ENCODE measurements at regions not wholly inside any gene's neighbourhood (a gene's known extent, or its start where the extent isn't known, plus 50 kb on each side); places are given as distances from the start of the nearest gene placed in this dataset.
"Not testable (repeated sequence)": the region's sequence is repeated elsewhere in the genome, so short reads cannot be mapped to it uniquely, and the experiment has no call there.

DNA sequence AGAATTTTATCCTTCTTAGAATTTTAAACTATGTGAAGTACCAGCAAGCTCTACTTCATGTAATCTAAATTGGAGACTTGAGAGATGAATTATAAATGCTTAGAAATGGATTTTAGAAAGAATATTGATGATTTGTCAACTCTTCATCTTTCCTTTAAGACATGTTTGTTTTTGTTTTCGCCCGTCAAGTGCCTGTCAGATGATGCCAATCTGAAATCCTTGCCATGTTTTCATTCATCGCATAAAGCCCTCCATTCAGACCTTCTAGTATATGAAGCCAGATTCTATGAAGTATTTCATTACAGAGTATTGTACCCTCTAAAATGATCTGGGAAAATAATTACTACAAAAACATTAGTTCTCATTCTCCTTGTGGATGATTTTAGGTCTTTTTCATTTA lies 223.2 kb upstream of the SOX2 start:
- Mint-ChIP-seq H3K4me1 (no peaks in the 10 kb centered on the region), H3K27ac (no peak overlapping the region), H3K36me3 (ENCODE audit: low read depth) (no peaks in the 10 kb centered on the region), H3K27me3 (ENCODE audit: low read depth, poor library complexity) (no peaks in the 10 kb centered on the region), H3K9me3 (no peaks in the 10 kb centered on the region), H3K4me3 (no peak overlapping the region)
- no peak for DNase-seq
- TF ChIP-seq, protein P1, sequence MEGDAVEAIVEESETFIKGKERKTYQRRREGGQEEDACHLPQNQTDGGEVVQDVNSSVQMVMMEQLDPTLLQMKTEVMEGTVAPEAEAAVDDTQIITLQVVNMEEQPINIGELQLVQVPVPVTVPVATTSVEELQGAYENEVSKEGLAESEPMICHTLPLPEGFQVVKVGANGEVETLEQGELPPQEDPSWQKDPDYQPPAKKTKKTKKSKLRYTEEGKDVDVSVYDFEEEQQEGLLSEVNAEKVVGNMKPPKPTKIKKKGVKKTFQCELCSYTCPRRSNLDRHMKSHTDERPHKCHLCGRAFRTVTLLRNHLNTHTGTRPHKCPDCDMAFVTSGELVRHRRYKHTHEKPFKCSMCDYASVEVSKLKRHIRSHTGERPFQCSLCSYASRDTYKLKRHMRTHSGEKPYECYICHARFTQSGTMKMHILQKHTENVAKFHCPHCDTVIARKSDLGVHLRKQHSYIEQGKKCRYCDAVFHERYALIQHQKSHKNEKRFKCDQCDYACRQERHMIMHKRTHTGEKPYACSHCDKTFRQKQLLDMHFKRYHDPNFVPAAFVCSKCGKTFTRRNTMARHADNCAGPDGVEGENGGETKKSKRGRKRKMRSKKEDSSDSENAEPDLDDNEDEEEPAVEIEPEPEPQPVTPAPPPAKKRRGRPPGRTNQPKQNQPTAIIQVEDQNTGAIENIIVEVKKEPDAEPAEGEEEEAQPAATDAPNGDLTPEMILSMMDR (IDR thresholded peaks at IDR 0.05), result no peak

DNA sequence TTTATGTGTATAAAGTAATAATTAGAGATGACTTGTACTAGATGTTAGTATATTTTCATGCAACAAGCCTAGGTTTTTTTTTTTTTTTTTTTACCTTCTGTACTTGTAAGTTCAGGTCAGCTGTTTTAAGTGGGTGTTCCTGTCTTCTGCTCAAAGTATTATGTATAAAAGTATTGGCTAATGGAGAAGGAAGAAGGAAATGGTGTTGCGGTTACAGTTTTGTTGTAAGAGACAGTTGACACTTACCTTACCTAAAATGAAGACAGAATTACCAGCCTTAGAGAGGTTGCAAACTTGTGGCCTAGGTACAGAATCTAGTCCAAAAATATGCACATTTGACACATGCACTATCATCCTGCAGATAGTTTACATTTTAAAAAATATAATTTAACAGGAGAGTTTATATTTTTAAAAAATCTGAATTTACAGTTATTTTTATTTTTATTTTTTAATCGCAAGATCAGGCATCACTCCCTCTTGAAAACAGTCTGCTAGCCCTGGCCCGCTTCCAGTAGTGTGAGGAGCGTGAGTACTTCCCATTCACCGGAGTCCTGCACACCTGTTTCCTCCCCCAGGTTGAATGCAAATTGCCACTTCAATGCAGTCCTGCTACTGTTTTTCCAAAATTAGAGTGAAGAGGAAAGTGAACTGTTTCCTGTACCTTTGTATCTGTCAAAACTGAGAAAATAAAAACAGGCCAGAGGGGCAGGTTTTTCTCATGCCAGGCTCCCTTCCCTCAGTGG lies 224.3 kb upstream of the SOX2 start:
- H3K9me3 Mint-ChIP-seq, result no peaks in the 10 kb centered on the region
- no peak overlapping the region for H3K27ac Mint-ChIP-seq
- H3K27me3 Mint-ChIP-seq (ENCODE audit: low read depth, poor library complexity), result no peaks in the 10 kb centered on the region
- no peak for DNase-seq
- H3K4me1 Mint-ChIP-seq, result no peaks in the 10 kb centered on the region
- no peaks in the 10 kb centered on the region for H3K36me3 Mint-ChIP-seq (ENCODE audit: low read depth)
- TF ChIP-seq, protein P1 (IDR thresholded peaks at IDR 0.05), result no peak
- no peak overlapping the region for H3K4me3 Mint-ChIP-seq

GRCh38 chr3:181486141-181486885 lies 225.4 kb upstream of the SOX2 start:
- no peaks in the 10 kb centered on the region for H3K4me1 Mint-ChIP-seq
- no peaks in the 10 kb centered on the region for H3K36me3 Mint-ChIP-seq (ENCODE audit: low read depth)
- no peak overlapping the region for H3K27ac Mint-ChIP-seq
- TF ChIP-seq, protein P1 (IDR thresholded peaks at IDR 0.05), result no peak
- H3K4me3 Mint-ChIP-seq, result no peak overlapping the region
- no peaks in the 10 kb centered on the region for H3K9me3 Mint-ChIP-seq
- no peaks in the 10 kb centered on the region for H3K27me3 Mint-ChIP-seq (ENCODE audit: low read depth, poor library complexity)
- DNase-seq, result no peak

DNA sequence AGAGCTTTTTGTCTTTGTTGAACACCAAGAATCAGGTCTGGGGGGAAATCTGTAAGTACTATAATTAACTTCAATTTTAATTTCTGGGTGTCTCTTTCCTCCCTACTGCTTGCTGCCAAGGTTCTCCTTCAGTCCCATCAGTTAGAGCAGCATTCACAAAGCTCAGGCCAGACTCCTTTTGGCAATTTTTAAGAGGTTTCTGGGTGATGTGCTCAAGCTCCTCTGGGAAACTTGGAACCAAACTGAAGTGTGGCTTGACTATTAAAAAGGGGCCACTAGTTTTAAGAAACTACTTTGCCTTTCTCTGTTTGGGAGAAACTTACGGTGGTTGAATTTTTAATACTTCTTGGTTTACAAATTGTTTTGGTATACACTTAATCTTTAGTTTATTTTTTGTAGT lies 227.7 kb upstream of the SOX2 start:
- Mint-ChIP-seq H3K9me3 (peaks cover 11% of the 10 kb centered on the region), H3K4me3 (no peak overlapping the region), H3K36me3 (ENCODE audit: low read depth) (no peaks in the 10 kb centered on the region), H3K4me1 (no peaks in the 10 kb centered on the region), H3K27me3 (ENCODE audit: low read depth, poor library complexity) (peaks cover 3% of the 10 kb centered on the region), H3K27ac (no peak overlapping the region)
- TF ChIP-seq, protein P1 (IDR thresholded peaks at IDR 0.05), result no peak
- DNase-seq, result no peak

GRCh38 chr3:181475146-181475545 lies 236.6 kb upstream of the SOX2 start:
- DNase-seq; H3K27ac Mint-ChIP-seq; H3K4me3 Mint-ChIP-seq; H3K4me1 Mint-ChIP-seq; H3K27me3 Mint-ChIP-seq (ENCODE audit: low read depth, poor library complexity); H3K36me3 Mint-ChIP-seq (ENCODE audit: low read depth): not testable (repeated sequence)
- H3K9me3 Mint-ChIP-seq, result peaks cover 68% of the 10 kb centered on the region

GRCh38 chr3:181470349-181470748 lies 241.4 kb upstream of the SOX2 start:
- no peak for DNase-seq
- TF ChIP-seq, protein P1 (IDR thresholded peaks at IDR 0.05), result no peak
- peaks cover 39% of the 10 kb centered on the region for H3K9me3 Mint-ChIP-seq
- peaks cover 4% of the 10 kb centered on the region for H3K36me3 Mint-ChIP-seq (ENCODE audit: low read depth)
- H3K4me3 Mint-ChIP-seq, result no peak overlapping the region
- H3K27ac Mint-ChIP-seq, result no peak overlapping the region
- peaks cover 4% of the 10 kb centered on the region for H3K27me3 Mint-ChIP-seq (ENCODE audit: low read depth, poor library complexity)
- H3K4me1 Mint-ChIP-seq, result no peaks in the 10 kb centered on the region
